ENCODE measurements at regions not wholly inside any gene's neighbourhood (a gene's known extent, or its start where the extent isn't known, plus 50 kb on each side); places are given as distances from the start of the nearest gene placed in this dataset.
"Not testable (repeated sequence)": the region's sequence is repeated elsewhere in the genome, so short reads cannot be mapped to it uniquely, and the experiment has no call there.

- no CpG with 5 or more reads among the region's 3 CpGs for WGBS (ENCODE audit: insufficient coverage)
- no peak overlapping the region for H3K4me2 ChIP-seq (replicated peaks; ENCODE audit: low read depth, low read length, poor library complexity, severe bottlenecking)
- no peaks in the 10 kb centered on the region for H3K4me1 Mint-ChIP-seq
- no peaks in the 10 kb centered on the region for H3K27me3 Mint-ChIP-seq
- no peak overlapping the region for H3K4me3 Mint-ChIP-seq
- H3K79me2 ChIP-seq (ENCODE audit: control insufficient read depth, insufficient read depth, low read length): no peaks in the 10 kb centered on the region
- H3K27ac Mint-ChIP-seq: no peak overlapping the region
- no peaks in the 10 kb centered on the region for H3K4me1 ChIP-seq (ENCODE audit: control insufficient read depth in 2 of 2, insufficient read depth in 2 of 2, low read length in 2 of 2)
- CTCF ChIA-PET: no interaction called here
- H3K27me3 ChIP-seq (replicated peaks in 1 of 4; ENCODE audit: control extremely low read depth in 1 of 4, control insufficient read depth in 3 of 4, insufficient read depth in 4 of 4, low read length in 3 of 4): no peaks in the 10 kb centered on the region
- ATAC-seq (ENCODE audit: low read depth) (no peak), DNase-seq (no peak)
- peaks cover 3% of the 10 kb centered on the region for H3K9me3 Mint-ChIP-seq (ENCODE audit: insufficient read depth)
- intact Hi-C loops (cut with micrococcal nuclease): no loop called here
- POLR2A ChIA-PET: no interaction called here
- no peaks in the 10 kb centered on the region for H3K9me3 ChIP-seq (ENCODE audit: control extremely low read depth in 1 of 3, control insufficient read depth in 2 of 3, insufficient read depth in 1 of 3, low read length in 2 of 3)
- H2AFZ ChIP-seq (ENCODE audit: insufficient read depth, low read depth, low read length, poor library complexity, severe bottlenecking): no peak overlapping the region
- no peaks in the 10 kb centered on the region for H3K36me3 ChIP-seq (replicated peaks in 1 of 2; ENCODE audit: control extremely low read depth in 1 of 2, control insufficient read depth in 1 of 2, extremely low read depth in 1 of 2, insufficient read depth in 2 of 2, low read length in 1 of 2)
- H3K9ac ChIP-seq (ENCODE audit: low read length): no peak overlapping the region
- no peaks in the 10 kb centered on the region for H4K20me1 ChIP-seq (ENCODE audit: control insufficient read depth, insufficient read depth, low read length, poor library complexity, severe bottlenecking)
- no peak overlapping the region for H3K4me3 ChIP-seq (ENCODE audit: control extremely low read depth in 1 of 5, extremely low read depth in 1 of 5, insufficient read depth in 1 of 5, low read depth in 2 of 5, low read length in 4 of 5)
- TF ChIP-seq EZH2 (IDR thresholded peaks at IDR 0.05; ENCODE audit: borderline replicate concordance, insufficient read depth, low read depth, low read length, poor library complexity, severe bottlenecking) (no peak), CTCF (IDR thresholded peaks at IDR 0.05) (no peak)
- no peak overlapping the region for H3K27ac ChIP-seq (ENCODE audit: low read length in 2 of 2)
Observed at GRCh38 chr5:153275695-153276094, 214.8 kb upstream of the GRIA1 start.

- Histone ChIP-seq H2AFZ (ENCODE audit: insufficient read depth, low read depth, low read length, poor library complexity, severe bottlenecking) (no peak overlapping the region), H3K36me3 (replicated peaks in 1 of 2; ENCODE audit: control extremely low read depth in 1 of 2, control insufficient read depth in 1 of 2, extremely low read depth in 1 of 2, insufficient read depth in 2 of 2, low read length in 1 of 2) (no peaks in the 10 kb centered on the region), H3K4me1 (ENCODE audit: control insufficient read depth in 2 of 2, insufficient read depth in 2 of 2, low read length in 2 of 2) (no peaks in the 10 kb centered on the region), H3K9me3 (ENCODE audit: control extremely low read depth in 1 of 3, control insufficient read depth in 2 of 3, insufficient read depth in 1 of 3, low read length in 2 of 3) (no peaks in the 10 kb centered on the region), H3K9ac (ENCODE audit: low read length) (no peak overlapping the region), H3K4me2 (replicated peaks; ENCODE audit: low read depth, low read length, poor library complexity, severe bottlenecking) (no peak overlapping the region), H3K4me3 (ENCODE audit: control extremely low read depth in 1 of 5, extremely low read depth in 1 of 5, insufficient read depth in 1 of 5, low read depth in 2 of 5, low read length in 4 of 5) (no peak overlapping the region), H3K27me3 (replicated peaks in 1 of 4; ENCODE audit: control extremely low read depth in 1 of 4, control insufficient read depth in 3 of 4, insufficient read depth in 4 of 4, low read length in 3 of 4) (no peaks in the 10 kb centered on the region), H3K79me2 (ENCODE audit: control insufficient read depth, insufficient read depth, low read length) (no peaks in the 10 kb centered on the region), H4K20me1 (ENCODE audit: control insufficient read depth, insufficient read depth, low read length, poor library complexity, severe bottlenecking) (no peaks in the 10 kb centered on the region), H3K27ac (ENCODE audit: low read length in 2 of 2) (no peak overlapping the region)
- no CpG with 5 or more reads among the region's 4 CpGs for WGBS (ENCODE audit: insufficient coverage)
- Mint-ChIP-seq H3K27ac (no peak overlapping the region), H3K4me3 (no peak overlapping the region), H3K27me3 (no peaks in the 10 kb centered on the region), H3K9me3 (ENCODE audit: insufficient read depth) (peaks cover 3% of the 10 kb centered on the region), H3K4me1 (no peaks in the 10 kb centered on the region)
- CTCF ChIA-PET: no interaction called here
- intact Hi-C loops (cut with micrococcal nuclease): no loop called here
- POLR2A ChIA-PET: no interaction called here
- ATAC-seq (ENCODE audit: low read depth): no peak
- TF ChIP-seq EZH2 (IDR thresholded peaks at IDR 0.05; ENCODE audit: borderline replicate concordance, insufficient read depth, low read depth, low read length, poor library complexity, severe bottlenecking) (no peak), CTCF (IDR thresholded peaks at IDR 0.05) (no peak)
- no peak for DNase-seq
Observed at GRCh38 chr5:153276151-153276550, 214.3 kb upstream of the GRIA1 start.

GRCh38 chr5:153296251-153296844 lies 194.1 kb upstream of the GRIA1 start:
- H3K4me1 ChIP-seq (ENCODE audit: control insufficient read depth in 2 of 2, insufficient read depth in 2 of 2, low read length in 2 of 2); H3K4me1 Mint-ChIP-seq; DNase-seq; H3K4me2 ChIP-seq (replicated peaks; ENCODE audit: low read depth, low read length, poor library complexity, severe bottlenecking); ATAC-seq (ENCODE audit: low read depth); intact Hi-C loops (cut with micrococcal nuclease); H3K27me3 ChIP-seq (replicated peaks in 1 of 4; ENCODE audit: control extremely low read depth in 1 of 4, control insufficient read depth in 3 of 4, insufficient read depth in 4 of 4, low read length in 3 of 4); H3K27me3 Mint-ChIP-seq; H3K27ac Mint-ChIP-seq; H3K36me3 ChIP-seq (replicated peaks in 1 of 2; ENCODE audit: control extremely low read depth in 1 of 2, control insufficient read depth in 1 of 2, extremely low read depth in 1 of 2, insufficient read depth in 2 of 2, low read length in 1 of 2); H2AFZ ChIP-seq (ENCODE audit: insufficient read depth, low read depth, low read length, poor library complexity, severe bottlenecking); H3K9ac ChIP-seq (ENCODE audit: low read length); POLR2A ChIA-PET; CTCF ChIA-PET; H3K4me3 Mint-ChIP-seq; H4K20me1 ChIP-seq (ENCODE audit: control insufficient read depth, insufficient read depth, low read length, poor library complexity, severe bottlenecking); H3K9me3 Mint-ChIP-seq (ENCODE audit: insufficient read depth); H3K27ac ChIP-seq (ENCODE audit: low read length in 2 of 2); H3K4me3 ChIP-seq (ENCODE audit: control extremely low read depth in 1 of 5, extremely low read depth in 1 of 5, insufficient read depth in 1 of 5, low read depth in 2 of 5, low read length in 4 of 5); H3K79me2 ChIP-seq (ENCODE audit: control insufficient read depth, insufficient read depth, low read length); H3K9me3 ChIP-seq (ENCODE audit: control extremely low read depth in 1 of 3, control insufficient read depth in 2 of 3, insufficient read depth in 1 of 3, low read length in 2 of 3): not testable (repeated sequence)
- WGBS (ENCODE audit: insufficient coverage): 92% methylated on average over 11 of the region's 45 CpGs
